Astrocyte of the hippocampus (primary cell): ENCODE measurements at regions not wholly inside any gene's neighbourhood (a gene's known extent, or its start where the extent isn't known, plus 50 kb on each side); places are given as distances from the start of the nearest gene placed in this dataset.

ENCODE experiments used
- DNase-seq: peaks from one replicate; pipeline ENCODE4 v3.0.0; 2011; ENCODE audit warnings: low read depth, low spot score

DNA sequence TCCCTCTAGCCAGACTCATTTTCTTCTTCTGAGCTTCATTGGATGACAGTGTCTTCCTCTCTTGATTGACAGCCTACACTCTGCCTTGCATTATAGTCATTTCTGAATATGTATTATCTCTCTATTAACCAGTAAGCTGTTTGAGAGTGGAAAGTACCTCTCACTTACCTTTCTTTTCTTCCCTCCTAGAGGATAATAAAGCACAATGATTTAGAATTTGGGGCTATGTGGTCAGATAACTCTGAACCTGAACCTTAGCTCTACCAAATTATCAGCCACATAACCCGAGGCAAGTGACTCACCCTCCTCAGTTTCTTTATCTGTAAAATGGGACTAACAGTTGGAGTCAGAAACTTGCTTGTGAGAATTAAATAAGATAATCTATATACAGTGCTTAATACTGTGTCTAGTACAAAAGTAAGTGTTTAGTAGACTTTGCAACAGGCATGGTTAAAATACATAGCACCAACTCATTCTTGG lies 331.8 kb upstream of the TBL1XR1 start:
- no peak for DNase-seq

- DNase-seq, result no peak
Observed at GRCh38 chr3:177529716-177530335, 332.5 kb upstream of the TBL1XR1 start.

GRCh38 chr3:177530908-177531307 lies 333.6 kb upstream of the TBL1XR1 start:
- no peak for DNase-seq

DNA sequence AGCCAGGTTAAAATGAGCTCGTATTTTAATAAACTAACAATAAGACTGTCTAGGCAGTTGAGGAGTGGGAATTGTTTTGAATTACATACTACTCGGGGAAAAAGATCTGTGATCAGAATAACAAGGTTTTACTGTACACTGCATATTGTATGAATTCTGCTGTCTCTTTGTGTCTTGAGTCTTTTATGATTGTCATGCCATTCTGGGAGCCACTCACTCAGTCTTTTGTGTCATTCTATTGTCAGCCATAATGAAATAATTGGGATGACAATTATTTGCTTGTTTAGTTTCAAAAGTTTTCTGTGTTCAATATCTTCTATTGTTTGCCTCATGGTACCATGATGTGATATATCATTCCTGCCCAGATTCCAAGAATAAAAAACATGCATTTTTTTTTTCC lies 339.6 kb upstream of the TBL1XR1 start:
- no peak for DNase-seq

DNA sequence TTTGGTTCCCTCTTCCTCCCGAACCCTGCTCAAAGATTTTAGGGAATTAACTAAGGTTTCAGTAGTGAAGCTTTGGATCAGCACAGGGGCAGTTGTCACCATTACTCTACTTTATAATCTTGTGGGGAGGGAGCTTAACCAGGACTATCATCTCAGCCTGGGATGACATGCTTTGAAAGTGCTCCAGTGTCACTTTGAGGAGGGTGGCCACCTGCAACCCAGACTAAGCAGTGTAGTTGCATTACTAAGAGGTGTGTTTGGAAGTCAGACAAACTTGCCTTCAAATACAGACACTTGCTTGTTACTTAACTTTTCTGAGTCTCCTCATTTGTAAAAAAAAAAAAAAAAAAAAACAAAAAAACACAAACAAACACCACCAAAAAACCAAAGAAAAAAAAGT lies 340.3 kb upstream of the TBL1XR1 start:
- no peak for DNase-seq

- peak; percentile 64 for DNase-seq
Observed at GRCh38 chr3:177538048-177538749, 340.9 kb upstream of the TBL1XR1 start.

GRCh38 chr3:177538750-177539730 lies 341.8 kb upstream of the TBL1XR1 start:
- no peak for DNase-seq

GRCh38 chr3:177541541-177541940 lies 344.3 kb upstream of the TBL1XR1 start:
- no peak for DNase-seq

- no peak for DNase-seq
Observed at GRCh38 chr3:177545964-177546363, 348.7 kb upstream of the TBL1XR1 start.

DNA sequence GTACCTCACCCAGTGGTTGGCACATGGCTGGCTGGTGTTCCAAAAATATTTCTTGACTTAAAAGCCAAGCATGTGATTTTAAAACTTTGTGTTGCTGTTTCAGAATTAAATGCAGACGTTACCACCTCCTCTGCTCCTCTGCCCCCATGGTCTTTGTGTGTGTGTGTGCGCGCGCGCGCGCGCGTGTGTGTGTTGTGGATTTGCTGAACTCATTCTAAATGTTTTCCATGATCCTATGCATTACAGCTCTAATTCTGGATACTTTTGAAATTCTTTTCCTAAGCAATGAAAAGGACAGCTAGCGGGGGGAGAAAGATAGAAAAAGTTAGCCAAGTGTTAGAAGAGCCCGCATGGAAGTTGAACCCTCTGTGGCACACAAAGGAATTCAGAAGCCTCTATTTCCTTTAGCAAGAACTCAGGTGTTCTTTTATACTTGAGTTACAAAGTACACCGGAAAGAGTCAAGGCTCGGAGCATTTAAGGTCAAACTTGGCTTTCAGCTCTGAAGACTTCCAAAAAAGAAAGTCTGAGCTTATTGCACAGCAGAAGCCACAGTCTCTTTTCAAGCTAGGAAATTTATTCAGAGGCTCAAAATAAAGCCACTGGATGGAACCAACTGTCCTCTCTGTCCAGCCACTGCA lies 350.5 kb upstream of the TBL1XR1 start:
- no peak for DNase-seq

GRCh38 chr3:177550667-177551066 lies 353.4 kb upstream of the TBL1XR1 start:
- DNase-seq, result no peak

DNA sequence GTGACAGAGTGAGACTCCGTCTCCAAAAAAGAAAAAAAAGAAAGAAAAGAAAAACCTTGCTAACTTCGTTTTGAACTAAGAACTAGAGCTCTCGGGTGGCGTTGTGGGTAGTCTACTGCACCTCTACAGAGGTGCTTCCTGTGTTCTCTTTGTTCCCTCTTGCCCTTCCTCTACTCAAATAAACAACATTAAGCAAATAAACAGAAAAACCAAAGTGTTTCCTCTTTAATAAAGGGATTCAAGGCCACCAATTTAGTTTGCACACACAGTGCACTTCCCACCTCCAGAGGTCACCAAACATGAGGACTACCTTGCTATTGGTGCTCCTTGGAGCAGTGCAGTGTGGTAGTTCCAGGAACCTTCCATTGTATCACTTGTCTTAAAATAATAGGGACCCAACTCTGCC lies 354.2 kb upstream of the TBL1XR1 start:
- no peak for DNase-seq

DNA sequence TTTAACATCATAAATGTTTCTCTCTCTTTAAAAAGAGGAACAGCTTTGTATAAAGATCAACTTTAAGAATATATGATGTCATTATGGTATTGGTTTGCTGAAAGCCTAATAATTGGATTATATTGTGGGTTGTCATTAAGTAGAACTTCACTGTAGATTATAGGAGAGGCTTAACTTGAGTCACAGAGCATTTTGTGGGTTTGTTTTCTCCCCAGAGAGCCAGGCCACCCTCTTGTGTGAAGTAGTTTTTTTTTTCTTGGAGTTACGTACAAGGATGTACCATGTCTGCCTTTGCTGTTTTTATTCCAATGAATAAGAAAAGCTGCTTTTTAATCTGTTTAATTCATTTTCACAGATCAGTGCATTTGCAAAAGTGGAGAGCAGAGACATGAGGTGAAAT lies 354.8 kb upstream of the TBL1XR1 start:
- no peak for DNase-seq

DNA sequence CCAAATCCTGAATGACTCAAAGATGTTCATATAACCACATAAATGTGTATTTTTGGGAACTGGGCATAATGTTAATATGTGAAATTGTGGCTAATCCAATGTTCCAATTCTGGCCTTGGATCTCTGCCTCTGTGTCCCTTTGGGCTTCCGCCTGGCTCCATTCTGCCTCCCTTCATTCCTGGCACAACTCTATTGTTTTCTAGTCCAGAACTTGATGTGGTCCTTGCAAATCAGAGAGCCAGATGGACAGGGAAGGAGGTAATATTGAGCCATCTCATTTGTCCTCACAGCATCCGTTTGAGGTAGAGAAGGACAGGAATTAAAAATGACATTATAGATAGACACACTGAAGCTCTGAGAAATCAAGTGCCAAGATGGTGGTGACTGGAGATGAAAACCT lies 355.7 kb upstream of the TBL1XR1 start:
- DNase-seq, result no peak

DNA sequence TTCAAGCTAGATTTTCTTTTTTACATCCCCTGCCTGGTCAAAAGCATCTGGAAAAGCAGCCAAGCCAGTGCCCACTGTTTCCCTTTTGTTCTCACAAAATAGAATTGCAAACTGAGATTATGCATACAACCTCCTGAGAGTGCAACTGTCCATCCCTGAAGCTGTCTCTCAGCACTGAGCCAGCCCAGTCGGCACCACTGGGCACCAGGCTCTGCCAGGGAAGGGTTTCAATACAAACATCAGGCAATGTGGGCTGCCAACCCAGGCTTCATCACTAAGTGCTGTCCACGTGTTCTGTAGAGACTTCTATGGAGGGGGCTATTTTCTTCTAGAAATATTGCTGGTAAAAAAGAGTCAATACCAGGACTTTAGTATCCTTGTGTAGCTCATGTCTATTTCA lies 356.3 kb upstream of the TBL1XR1 start:
- no peak for DNase-seq

DNA sequence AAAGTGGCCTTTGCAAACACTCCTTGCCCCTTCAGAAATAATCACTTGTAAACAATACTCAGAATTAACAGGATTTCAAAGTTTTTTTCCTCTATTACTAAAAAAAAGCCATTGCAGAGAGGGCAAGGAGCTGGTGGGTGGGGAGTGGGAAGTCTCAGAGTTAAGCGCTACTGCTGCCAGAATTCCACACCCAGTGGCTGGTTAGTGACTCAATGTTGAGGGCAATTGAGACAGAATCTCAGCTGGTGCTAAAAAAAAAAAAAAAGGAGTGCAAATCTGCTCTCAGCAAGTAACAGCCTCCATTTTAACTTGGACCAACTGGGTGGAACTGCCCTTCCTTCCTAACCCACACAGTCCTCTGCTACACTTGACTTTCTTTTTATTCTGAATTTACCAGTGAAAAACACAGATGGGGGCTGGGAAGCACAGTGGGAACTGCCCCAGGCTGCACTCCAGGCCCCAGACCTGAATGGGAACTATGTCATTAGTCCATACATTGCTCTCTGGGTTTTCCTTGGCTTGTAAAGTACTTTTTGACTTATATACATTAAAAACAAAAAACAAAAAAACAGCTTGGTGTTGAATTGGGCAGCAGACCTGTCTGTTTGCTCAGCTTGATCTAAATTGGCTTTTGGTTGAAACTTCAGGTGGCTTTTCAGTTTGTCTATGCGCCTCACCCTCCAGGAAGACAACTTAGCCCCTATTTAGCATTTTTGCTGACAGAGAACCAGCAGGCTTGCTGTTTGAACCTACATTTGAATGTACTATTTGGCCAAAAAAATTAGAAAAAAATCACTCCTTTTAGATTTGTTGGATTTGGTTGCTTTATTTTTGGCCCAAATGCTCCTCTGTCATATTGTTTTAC lies 357.8 kb upstream of the TBL1XR1 start:
- peak; percentile 83 for DNase-seq

- no peak for DNase-seq
Observed at GRCh38 chr3:177557548-177557947, 360.3 kb upstream of the TBL1XR1 start.

DNA sequence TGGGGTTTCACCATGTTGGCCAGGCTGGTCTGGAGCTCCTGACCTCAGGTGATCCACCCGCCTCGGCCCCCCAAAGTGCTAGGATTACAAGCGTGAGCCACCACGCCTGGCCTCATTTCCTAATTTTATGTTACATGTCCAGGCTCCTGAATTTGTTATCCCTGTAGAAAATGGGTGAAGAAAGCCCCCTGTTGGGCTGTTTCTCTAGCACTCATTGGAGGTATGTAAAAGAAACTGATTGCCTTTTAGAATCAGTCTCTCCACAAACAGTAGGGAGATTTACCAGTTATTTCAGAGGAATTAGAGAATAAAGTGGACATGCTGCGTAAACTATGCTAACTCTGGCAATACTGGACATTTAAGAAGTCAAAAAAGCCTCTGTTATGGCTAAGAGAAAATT lies 364.1 kb upstream of the TBL1XR1 start:
- DNase-seq, result no peak

- no peak for DNase-seq
Observed at GRCh38 chr3:177561769-177562392, 364.6 kb upstream of the TBL1XR1 start.

DNA sequence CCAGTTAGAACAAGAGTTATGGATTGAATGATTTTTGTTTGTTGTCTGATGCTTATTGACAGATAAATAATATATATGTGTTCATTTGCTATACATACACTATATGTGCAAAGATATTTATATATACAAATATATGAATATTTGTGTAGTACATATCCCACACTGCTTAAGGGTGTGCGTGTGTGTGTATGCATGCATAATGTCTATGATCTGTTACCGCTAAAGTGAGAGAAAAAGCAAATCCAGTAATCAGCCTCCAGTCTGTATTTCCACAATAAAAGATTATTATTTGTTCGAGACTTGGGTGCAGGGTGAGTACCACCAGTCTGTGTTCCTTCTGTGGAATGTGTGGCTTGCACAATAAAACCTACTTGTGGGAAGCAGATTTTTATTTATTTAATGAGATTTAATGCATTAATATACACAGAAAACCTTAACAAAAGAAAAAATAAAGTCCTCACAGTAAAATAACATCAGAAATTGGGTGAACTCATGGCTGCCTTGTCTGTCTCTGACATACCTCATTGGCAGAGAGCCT lies 366.0 kb upstream of the TBL1XR1 start:
- DNase-seq, result peak; percentile 48
